ENCODE measurements at regions not wholly inside any gene's neighbourhood (a gene's known extent, or its start where the extent isn't known, plus 50 kb on each side); places are given as distances from the start of the nearest gene placed in this dataset.

DNA sequence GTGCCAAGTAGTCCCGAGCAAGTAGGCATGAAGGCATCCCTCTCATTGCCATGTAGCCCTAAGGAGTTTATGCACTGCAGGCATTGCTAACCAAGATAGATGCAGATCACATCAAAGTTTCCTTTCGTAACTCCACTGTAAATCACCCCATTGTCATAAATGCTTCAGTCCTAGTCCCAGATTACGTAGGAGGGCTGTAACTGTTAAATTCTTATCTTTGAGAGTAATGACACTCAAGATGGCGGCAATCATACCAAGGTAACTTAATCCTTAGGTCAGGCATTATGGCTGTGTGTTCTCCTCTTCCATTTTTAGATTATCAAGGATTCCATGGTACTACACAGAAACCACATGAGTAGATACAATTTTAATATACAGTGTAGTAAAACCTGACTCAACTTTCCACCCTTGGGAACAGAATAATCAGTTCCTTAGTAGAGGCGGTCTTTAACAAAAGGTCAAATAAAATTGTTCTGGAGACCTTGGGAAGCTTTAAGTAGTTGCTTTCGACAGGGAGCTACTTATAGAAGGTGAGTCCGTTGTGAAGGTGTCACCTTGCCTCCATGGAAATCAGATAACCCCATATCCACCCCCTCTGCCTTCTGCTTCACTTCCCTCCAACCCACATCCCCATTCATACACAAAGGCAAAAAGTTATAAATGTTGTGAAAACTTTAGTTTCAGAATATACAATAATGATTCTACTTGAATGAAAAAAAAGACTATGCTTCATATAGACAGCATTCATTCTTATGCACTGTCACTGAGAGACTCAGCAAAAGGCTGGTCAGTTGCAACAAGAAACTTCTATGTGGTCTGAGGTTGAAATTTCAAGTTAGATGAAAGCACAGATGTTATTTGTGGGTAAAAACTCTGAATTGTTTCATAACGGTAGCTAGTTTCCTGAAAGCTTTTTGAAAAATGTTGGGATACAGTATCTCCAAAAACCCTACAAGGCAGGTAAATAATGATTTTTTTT lies 64.8 kb upstream of the GALNT5 start:
- no peak for DNase-seq

DNA sequence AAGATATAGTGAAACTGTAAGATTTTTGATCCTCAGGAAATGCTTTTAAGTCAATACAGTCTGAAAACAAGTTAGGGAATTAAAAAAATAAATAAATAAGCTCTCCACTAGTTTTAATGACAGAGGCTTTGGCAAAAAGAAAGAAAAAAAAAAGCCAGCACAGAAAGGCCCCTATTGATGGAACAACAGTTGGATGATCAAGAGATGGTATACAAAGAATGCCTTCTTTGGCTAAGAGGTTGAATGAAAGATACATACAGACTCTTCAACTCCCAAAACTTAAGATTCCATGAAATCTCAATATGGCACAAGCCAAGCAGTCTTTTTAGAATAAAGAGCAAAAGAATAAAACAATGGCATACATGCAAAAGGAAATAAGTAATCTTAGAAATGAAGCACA lies 64.0 kb upstream of the GALNT5 start:
- DNase-seq = no peak

DNA sequence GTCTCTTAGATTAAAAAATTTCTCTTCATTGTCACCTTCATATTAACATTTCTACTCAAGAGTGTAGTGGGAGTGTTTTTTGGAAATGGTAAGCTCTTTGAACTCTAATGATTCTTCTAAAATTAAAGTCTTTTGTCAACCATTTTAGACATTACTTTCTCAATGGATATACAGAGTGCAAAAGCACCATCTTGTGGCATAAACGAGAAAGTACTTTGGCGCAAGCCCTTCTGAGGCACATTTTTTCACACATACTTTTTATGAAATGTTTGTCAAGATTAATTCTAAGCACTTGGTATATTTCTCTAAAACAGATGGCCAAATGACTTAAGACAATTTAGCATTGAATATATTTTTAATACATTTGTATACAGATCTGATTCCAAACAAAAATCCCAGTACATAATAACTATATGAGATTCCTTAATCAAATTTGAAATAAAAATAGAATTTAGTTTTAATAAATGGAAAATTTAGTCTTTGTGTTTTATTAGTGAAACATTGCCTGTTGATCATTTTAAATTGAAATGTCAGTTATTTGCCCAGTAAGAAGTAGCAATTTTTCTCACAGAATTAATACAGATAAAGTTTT lies 63.3 kb upstream of the GALNT5 start:
- peak; percentile 39 for DNase-seq

DNA sequence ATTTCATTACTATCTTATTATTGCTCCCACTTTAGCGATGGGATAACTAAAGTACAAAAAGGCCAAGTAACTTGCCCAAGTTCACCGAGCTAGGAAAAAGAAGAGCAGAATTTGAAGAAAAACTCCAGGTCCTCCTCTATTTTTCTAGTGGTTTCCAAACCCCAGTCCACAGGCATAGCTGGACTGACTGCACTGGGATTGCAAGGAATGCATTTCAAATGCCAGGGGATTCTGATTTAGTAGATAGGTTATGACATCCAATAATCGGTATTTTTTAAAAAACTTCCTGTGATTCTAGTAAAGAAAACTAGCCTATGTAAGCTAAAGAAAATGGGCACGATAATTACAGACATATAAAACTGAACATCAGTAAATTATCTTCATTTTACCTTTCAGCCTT lies 62.7 kb upstream of the GALNT5 start:
- no peak for DNase-seq

DNA sequence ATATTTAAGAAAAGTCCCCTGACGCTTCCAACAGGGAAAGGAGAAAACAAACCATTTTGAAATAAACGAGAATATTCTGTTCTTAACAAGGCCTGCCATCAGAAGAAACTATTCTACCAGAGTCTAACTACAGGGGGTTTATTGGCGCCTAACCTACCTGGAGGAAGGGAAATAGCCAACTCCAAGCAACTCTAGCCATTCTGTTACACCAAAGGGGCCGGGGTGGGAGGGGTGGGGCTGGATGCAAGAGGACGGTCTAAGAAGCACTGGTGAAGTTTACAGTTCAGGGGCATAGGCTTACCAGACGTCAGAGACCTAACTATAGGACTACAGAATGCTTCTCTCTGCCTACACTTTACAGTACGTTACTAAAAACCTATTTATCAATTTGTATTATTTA lies 60.5 kb upstream of the GALNT5 start:
- no peak for DNase-seq

DNA sequence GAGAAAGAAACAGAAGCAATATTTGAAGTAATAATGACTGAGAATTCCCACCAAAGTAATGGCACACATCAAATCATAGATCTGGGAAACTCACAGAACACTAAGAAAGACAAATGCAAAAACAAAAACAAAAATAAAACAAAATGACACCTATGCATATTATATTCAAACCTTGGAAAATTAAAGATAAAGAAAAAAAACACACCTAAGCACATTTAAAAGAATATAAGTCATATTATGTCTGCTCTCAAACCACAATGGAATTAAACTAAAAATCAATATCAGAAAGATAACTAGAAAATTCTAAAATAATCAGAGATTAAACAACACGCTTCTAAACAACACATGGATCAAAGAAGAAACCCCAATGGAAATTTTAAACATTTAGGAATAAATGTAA lies 59.7 kb upstream of the GALNT5 start:
- no peak for DNase-seq

DNA sequence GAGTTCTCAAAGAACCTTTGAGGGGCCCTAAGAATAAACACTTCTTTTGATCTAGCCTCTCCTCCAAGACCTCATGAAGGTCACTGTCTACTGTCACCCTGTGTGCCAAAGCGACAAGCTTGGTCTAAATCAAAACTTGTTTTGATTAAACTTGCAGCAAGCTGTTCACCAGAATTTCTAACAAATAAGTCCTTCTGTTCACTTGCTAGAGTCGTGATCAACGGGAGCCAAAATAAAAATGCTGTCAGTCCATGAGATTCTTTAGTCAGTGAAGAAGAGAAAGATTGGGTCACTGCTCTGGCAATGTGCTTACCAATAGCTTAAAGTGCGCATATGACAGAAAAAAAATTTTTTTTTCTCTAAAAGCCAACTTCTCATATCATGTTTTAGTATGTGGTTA lies 53.9 kb upstream of the GALNT5 start:
- DNase-seq = no peak

DNA sequence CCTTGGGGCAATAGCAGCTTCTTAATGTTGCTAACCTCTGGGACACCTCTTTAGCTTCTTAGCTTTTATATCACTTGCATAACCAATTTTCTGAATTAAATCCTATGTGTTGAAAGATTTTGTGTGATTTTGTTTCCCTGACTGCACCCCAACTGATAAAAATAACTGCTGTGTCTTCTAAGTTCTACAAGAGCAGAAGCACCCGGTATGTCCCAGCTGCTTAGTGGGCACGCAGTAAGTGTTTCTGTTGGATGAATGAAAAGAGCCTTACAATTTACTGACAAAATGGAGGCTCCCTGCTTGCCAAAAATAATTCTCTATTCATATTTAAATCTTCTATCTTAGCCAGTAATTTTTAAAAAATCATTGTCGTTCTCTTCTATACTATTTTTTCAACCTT lies 53.1 kb upstream of the GALNT5 start:
- DNase-seq = no peak

DNA sequence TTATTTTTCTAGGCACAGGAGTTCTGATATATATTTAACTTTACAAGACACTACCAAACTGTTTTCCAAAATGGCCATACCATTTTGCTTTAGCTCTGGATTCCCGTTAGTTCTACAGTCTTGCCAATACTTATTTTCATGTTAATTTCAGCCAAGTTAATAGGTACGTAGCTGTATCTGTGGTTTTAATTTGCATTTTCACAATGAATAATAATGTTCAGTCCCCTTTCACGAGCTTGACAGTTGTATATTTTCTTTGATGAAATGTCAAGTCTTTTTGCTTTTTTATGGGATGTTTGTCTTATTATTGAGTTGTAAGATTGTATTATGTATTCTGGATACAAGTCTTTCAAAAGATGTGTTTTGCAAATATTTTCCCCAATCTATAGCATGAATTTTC lies 50.6 kb upstream of the GALNT5 start:
- DNase-seq = no peak
